Occipital lobe (tissue), 1 donor: ENCODE measurements at regions not wholly inside any gene's neighbourhood (a gene's known extent, or its start where the extent isn't known, plus 50 kb on each side); places are given as distances from the start of the nearest gene placed in this dataset.

ENCODE experiments used
- DNase-seq: peaks from one replicate; lab custom pipeline; 2025; lab: John Stamatoyannopoulos, UW

DNA sequence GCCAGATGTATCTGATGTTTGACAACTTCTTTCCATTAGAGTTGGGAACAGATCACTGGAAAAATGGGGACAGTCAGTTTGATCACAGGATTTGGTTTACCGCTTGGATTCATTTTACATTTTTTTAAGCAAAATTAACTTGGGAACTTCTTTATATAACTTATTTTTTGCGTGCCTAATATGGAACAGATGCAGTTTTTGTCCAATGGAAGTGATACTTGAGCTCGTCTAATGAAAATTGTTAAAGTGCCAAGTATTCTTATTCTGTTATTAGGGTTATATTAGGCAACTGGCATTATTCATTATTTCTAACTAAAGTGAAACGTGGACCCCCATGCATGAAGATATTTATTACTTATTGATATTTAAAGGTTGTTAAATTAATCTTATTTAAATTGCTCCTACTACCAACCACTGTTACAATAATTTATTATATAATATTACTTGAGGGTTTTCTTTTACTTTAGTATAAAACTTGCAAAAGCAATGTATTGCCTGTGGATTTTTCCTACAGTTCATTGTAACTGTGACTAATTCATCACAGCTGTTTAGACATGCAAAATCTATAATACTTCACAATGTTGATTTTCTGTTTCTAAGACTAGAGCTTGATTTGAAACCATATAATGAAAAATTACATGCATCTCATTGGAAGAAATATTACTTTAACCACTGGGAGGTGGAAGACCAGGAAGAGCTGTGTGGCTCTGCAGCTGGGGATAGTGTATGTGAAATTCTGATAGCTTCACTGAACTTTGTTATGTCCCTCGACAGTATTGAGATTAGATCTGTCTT is 787.3 kb upstream of the WWC1 start:
- DNase-seq: no peak

DNA sequence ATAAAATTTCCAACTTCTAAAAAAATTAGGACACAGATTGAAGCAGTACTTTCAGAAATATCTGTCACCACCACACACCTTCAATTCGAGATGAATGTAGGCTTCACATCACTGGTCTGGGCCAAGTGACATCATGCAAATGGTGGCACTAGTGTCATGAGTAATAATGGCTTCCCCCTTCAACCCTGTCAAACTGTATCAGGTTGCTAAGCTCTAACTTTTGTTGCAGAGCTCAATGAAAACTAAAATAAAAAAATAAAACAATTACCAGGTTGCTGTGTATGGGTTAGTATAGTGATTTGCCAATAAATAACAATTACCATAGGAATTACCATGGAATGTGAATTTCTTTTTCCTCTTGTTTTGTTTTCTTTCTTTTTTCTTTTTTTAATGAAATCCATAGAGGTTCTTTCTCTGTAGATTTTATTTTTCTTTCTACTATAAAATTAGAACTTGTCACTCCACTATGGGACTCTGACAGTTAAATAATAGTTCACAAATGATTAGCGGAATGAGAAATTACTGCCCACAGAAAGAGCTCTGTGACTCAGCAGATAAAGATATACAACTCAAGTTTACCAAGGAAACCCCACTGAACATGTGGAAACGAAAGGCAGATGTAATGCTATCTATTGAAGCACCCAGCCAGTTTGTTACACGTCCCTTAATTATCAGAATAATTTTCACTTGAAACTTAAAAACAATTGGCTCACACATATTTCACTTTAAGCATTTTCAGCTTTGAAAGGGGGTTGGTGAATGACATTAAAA is 783.8 kb upstream of the WWC1 start:
- DNase-seq: no peak

DNA sequence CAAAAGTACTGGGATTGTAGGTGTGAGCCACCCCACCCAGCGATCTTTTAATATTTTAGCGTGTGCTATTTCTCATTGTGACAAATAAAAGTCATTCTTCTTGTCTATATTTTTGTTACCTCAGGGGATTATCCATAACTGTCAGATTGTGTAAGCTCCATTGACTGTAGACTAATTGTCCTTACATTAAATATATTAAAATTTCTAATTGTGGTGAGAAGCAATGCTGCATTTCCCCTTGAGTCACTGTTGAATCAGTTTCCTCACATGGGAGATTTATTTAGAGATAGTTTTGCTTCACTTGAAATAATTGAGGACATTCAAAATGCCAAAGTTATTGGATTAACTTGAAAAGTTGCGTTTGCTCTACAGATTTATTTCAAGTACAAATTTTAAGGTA is 782.4 kb upstream of the WWC1 start:
- DNase-seq: no peak

DNA sequence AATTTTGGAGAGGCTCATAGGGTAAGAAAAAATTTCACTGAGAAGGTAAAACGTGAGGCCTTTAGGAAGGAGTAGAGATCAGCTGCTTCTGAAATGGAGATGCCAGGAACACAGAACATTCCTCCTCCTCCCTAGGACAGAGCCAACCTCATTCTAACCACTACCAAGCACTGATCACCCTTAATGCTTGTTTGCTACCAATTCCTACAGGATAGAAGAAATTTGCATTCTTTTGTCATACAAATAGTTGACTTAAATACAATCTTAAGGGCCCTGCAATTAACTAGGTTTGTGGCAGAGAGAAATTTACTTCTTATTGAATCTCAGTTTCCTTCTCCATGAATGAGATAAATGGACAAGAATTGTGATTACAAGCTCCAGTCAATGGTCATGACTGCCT is 780.2 kb upstream of the WWC1 start:
- DNase-seq: no peak

DNA sequence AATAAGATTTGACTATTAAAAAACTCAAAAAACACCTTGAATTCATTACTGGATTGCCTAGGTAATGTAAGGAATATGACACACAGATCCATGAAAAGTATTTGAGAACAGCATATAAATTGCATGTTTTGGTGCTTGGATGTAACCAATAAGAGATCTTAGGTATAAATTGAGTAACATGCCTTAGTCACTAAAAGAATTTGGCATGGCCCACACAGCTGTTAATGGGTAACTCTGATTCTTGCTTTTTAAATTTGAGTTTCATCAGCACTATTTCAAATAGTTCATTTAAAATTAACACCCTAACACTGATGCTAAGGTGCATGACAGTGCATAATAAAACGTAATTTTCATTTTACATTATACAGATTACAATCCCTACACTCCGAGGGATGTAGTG is 779.3 kb upstream of the WWC1 start:
- DNase-seq: no peak

DNA sequence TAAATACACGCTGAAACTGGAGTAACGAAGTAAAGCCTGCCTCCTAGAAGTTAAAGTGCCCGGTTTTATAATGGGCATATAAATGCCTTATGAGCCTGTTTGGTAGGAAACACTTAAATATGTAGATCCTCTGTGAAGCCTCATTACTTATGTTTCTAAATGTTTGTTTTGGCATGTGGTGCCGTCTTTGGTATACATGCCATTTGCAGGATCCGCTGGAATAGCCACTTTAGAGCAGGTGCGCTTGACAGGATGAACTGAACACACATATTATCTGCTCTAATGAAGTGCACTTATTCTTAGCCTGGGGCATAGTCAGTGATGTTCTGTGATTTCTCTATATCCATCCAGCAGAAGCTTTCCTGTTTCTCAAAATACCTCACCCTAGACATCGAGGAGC is 778.1 kb upstream of the WWC1 start:
- no peak for DNase-seq

DNA sequence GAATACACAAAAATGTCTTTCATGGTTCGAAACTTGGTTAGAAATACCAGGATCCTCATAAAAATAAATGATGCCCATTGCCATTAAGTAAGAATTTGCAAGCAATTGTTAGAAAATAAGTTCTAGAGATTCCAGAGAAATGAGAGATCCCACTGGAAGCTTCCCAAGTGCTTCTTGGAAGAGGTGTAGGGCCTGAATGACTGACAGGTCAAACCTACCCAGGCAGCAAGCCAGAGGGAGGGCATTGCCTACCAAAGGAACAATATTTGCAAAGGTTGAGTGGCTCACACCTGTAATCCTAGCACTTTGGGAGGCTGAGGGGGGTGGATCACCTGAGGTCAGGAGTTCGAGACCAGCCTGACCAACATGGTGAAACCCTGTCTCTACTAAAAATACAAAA is 777.0 kb upstream of the WWC1 start:
- DNase-seq: no peak

DNA sequence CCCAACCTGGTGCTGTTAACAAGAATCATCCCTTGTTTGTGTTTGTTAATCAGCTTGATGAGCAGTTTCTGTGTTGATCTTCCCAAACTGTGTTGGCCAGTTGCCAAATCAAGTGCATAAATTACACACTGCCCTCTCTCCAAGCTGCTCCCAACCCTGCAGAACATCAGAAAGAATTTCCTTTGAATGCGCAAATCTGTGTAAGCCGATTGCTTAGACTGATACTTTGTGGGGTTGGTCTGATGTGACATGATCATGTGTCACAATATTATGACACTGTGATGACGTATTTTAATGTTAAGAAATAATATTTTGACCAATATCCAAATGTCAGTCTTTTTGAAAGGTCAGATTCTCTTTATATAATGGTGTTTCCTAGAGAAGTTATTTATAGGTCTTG is 766.4 kb upstream of the WWC1 start:
- DNase-seq: no peak

DNA sequence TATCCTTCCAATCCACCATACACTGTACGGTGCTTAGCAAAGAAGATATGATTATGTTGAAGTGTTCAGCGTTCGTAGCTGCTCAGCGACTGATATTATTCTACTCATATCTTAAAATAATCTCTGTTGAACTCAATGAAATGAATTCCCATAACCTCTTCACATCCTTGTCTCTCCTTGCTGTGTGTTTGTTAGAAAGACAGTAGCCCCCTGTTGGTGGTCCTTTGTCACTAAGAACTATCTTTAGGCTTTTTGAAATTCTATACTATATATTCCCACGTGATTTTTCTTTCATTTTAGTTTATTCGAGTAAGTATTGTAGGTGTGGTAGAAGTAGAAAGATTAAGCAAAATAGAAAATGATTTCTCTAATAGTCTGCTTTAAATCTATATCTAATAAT is 762.8 kb upstream of the WWC1 start:
- no peak for DNase-seq

DNA sequence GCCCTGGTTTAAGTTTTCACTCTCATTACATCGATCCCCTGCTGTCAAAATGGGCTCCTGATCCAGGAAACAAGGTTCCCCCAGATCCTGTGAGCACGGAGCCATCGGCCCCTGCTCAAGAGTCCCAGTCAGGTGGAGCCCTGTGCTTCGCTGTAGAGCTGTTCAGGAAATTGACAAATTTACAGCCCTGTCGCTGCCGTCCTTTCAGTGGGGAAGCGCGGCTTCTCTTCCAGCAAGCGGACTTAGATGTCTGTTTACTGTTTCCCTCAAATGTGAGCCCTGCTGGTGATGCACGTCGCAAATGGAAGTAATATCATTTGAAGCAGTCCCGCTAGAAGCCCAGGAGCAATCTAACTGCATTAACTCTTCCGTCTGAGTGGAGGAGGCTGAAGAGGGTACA is 760.9 kb upstream of the WWC1 start:
- no peak for DNase-seq

DNA sequence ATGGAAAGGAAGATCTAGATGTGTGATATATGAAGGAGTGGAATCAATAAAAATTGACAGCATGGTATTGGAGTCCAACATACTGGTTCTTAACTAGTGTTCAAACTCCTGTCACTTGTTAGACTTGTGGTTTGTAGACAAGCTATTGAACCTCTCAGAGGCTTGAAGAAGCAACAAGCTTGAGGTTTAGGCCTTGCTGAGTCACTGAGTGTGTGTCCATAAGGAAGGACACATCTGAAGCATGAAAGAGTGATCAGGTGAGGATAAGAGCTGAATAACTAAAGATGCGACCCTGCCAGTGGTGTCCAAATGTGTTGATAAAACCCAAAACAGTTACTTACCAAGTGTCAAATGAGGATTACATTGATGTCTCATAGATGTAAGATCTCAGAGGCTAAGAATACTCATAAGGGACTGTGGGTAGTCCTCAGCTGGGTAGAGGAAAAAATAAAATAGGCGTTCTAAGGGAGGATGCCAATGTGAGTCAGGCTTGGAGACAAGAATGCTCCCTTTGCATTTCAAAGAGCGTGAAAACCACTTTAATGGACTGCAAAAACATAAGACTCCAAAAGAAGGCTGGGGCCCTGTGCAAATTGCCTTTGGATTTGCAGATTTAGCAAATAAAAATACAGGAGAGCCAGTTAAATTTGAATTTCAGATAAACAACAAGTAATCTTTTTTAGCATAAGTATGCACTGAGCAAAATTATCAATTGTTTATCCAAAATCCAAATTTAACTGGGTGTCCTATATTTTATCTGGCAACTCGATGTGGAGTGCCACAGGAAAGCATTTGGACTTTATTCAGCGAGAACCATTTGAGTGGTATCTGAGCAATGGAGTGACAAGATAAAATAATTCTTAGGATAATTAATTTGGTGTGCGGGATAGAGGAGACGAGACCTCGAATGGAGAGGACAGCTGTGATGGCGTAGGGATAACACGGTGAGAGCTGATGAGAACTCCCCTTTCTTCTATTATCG is 757.3 kb upstream of the WWC1 start:
- no peak for DNase-seq

DNA sequence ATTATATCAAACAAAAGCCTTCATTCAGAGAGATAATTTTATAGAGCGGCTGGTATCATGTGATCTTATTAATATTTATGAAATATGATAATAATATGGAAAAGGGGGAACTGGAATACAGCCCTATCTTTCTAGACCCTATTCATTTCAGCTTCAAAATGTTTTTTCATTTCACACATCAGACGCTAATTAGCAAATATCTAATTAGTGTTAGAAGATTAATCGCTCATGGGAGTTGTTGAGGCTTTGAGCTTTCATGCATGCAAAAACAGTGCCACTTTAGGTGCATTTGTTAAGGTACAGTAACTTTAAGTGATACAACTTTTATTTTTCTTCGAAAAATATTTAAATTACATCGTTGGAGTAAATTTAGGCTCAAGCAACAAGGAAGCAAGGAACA is 751.7 kb upstream of the WWC1 start:
- no peak for DNase-seq

DNA sequence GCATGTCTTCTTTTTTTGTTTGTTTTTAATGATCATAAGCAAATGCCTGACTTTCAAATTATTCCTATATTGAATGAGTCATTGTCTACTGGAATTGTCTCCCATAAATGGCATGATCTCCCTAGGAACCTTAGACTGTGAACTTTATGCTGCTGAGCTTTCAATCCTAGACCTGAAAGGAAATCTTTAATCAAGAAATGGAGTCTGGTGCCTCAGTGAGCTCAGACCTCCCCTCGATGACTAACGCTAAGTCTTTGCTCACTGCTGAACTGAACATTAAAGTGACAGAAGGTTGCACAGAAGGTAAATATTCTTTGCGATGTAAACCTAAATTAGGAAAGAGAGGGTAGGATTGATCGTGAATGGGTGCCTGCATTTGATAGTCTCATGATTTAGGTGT is 745.2 kb upstream of the WWC1 start:
- DNase-seq: no peak

DNA sequence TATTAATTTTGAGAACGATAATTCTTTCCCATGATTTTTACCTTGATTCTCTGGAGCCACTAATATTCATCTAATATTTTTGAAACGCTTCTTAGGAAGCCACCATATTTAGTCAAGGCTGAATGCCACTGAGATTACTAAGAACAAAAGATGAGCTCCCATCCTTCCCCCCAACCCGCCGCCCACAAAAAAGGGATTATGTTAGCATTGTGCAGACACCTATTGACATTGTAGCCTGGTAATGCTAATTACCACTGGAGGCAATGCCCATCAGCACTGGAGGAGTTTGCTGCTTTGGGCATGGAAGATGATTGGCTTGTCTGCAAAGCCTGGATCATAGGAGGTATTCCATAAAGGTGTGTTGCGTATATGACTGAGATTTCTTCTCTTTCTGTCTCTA is 739.1 kb upstream of the WWC1 start:
- no peak for DNase-seq

DNA sequence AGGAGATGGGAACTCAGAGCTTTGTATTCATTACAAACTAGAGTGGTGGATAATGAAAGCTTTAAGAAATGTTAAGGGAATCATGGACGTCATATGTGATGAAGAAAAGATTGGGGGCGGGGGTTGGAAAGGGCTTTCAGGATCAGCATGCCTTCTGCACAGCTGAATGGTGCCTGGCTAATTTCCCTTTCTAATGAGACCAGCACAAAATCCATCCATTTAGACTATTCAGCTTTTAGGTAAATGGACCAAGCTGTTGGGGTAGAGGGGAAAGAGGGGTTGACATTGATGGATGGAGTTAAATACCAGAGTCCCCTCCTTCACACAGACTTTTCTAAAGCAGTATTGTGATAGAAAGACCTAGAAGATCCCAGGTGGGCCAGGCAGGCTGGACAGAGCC is 737.9 kb upstream of the WWC1 start:
- no peak for DNase-seq

DNA sequence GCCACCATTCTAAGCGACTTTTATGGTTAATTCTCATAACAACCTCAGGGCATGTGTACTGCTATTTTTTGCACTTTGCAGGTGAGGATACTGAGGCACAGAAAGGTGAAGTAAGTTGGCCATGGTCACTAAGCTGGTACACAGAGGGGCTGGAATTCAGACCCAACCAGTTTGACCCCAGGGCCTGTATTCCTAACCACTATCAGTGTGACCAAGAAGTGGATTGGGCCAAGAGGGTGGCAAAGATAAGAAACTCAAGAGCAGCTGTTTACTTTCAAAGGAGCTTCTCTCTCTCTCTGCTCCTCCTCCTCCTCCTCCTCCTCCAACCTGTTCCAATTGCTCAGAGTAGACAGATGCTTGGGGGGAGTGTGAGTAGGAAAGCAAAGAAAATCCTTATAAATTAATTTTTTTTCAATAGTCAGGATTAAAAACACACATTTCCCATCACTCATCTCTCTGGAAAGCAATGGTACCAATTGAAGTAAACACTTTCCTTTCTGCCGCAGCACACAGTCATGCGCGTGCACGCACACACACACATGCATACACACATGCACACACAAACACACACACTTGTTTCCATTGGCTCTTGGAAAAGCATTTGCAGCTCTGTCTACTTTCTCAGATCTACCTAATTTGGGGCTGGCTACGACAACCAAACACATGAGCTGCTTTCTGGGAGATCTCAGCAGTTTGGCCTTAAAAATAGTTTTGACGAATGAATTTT is 736.7 kb upstream of the WWC1 start:
- DNase-seq: no peak

DNA sequence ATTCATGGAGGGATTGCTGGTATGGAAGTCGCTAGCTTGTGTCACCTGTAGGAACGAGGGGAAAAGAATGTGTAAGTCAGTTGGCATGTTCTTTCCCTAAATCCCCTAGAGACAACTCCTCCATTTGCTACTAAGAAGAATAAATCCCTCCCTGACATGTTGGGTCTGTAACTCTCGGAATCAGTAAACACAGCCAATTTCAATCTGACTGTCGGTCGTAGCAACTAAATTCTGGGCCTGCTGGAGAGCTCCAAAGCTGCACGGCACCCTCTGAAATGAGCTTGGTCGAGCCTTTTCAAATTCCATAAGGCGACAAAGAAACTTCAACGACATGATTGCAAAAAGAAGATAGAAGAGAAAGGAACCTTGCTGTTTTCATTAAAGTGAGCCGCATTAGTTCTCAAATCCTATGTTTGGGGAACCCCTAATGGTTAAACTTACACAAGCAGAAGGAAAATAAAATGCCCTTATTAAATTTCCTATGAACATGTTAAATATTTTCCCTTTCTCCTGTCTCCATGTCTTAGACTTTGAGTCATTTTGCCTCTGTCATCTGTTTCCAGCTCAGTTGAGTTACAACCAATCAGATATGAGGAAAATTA is 735.8 kb upstream of the WWC1 start:
- DNase-seq: no peak

DNA sequence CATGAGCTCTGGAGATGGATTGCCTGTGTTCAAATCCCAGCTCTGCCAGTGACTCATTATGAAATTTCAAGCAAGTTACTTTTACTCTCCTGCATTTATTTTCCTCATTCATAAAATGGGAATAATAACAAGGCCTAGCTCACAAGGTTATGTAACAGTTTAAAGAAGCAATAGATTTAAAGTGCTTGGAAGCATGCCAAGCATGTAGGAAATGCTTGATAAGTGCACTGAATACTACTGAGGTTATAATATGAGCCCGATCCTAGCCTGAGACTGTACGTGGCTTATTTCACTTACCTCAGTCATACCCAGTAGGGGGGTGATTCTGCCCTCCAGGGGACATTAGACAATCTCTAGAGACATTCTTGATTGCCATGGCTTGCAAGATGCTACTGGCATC is 734.1 kb upstream of the WWC1 start:
- no peak for DNase-seq

DNA sequence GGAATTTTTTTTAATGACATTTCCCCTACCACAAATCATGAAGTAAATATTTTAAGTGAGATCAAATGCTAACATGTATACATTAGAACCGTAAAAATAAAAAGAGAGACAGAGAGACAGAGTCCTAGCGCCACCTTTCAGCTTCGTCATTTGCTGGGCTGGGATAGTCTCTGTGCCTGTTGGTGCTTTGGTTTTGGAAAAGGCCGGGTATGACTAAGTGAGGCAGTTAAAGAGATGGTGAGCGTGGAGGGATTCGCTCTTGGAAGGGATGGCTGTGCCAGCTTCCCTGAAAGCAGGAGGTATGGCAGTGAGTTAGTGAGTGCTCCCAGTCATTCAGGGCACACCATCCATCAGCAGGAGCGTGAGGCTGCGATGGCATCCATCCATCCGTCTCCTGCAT is 729.6 kb upstream of the WWC1 start:
- DNase-seq: no peak

DNA sequence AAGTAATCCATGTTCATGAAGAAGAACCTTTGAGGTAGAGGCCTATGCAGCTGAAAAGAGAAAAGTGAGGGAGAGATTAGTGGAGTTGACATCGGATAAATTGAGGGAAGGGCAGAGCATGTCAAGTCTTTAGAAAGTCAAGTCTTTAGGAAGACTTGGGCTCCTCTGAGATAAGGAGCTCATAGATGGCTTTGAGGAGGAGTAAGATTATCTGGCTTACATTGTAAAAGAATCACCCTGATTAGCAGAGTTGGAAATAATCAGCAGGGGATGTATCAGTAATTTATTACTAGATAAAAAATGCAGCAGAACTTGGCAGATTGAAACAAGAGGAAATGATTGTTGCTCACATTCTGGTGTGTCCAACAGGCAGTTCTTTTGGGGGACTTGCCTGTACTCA is 727.2 kb upstream of the WWC1 start:
- DNase-seq: no peak
